Panc1 (cell line): ENCODE measurements at regions not wholly inside any gene's neighbourhood (a gene's known extent, or its start where the extent isn't known, plus 50 kb on each side); places are given as distances from the start of the nearest gene placed in this dataset.

Experiments
- POLR2AphosphoS5 ChIP-seq: IDR thresholded peaks from 2 replicates; pipeline ENCODE4 v1.6.1; 2012; ENCODE audit warnings: mild to moderate bottlenecking, low read depth, low read length, moderate library complexity
- SIN3A ChIP-seq: IDR thresholded peaks from 2 replicates; pipeline ENCODE4 v1.6.1; 2012; ENCODE audit warnings: low read depth, mild to moderate bottlenecking, low read length, moderate library complexity, borderline replicate concordance; ENCODE audit not compliant: insufficient read depth
- TCF7L2 ChIP-seq: IDR thresholded peaks from 2 replicates; pipeline ENCODE4 v1.6.1; 2011; ENCODE audit warnings: mild to moderate bottlenecking, low read depth, low read length, inconsistent platforms
- TF ChIP-seq, protein P1 (sequence below): fragments of 450-650 bp; IDR thresholded peaks from 2 replicates; pipeline ENCODE4 v1.5.1; 2017; ENCODE audit warnings: mild to moderate bottlenecking
- TF ChIP-seq, protein P2 (sequence below), 2 experiments: IDR thresholded peaks; 2 replicates each; pipeline ENCODE4 v1.6.1; 2011 to 2012; ENCODE audit warnings: low read depth in 2 of 2, control low read depth in 1 of 2, low read length in 1 of 2, mild to moderate bottlenecking in 1 of 2, moderate library complexity in 1 of 2; ENCODE audit not compliant: insufficient read depth in 1 of 2

- TF ChIP-seq, protein P1, sequence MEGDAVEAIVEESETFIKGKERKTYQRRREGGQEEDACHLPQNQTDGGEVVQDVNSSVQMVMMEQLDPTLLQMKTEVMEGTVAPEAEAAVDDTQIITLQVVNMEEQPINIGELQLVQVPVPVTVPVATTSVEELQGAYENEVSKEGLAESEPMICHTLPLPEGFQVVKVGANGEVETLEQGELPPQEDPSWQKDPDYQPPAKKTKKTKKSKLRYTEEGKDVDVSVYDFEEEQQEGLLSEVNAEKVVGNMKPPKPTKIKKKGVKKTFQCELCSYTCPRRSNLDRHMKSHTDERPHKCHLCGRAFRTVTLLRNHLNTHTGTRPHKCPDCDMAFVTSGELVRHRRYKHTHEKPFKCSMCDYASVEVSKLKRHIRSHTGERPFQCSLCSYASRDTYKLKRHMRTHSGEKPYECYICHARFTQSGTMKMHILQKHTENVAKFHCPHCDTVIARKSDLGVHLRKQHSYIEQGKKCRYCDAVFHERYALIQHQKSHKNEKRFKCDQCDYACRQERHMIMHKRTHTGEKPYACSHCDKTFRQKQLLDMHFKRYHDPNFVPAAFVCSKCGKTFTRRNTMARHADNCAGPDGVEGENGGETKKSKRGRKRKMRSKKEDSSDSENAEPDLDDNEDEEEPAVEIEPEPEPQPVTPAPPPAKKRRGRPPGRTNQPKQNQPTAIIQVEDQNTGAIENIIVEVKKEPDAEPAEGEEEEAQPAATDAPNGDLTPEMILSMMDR = no peak
- TF ChIP-seq POLR2AphosphoS5 (no peak), TCF7L2 (no peak), SIN3A (no peak)
- TF ChIP-seq, protein P2, sequence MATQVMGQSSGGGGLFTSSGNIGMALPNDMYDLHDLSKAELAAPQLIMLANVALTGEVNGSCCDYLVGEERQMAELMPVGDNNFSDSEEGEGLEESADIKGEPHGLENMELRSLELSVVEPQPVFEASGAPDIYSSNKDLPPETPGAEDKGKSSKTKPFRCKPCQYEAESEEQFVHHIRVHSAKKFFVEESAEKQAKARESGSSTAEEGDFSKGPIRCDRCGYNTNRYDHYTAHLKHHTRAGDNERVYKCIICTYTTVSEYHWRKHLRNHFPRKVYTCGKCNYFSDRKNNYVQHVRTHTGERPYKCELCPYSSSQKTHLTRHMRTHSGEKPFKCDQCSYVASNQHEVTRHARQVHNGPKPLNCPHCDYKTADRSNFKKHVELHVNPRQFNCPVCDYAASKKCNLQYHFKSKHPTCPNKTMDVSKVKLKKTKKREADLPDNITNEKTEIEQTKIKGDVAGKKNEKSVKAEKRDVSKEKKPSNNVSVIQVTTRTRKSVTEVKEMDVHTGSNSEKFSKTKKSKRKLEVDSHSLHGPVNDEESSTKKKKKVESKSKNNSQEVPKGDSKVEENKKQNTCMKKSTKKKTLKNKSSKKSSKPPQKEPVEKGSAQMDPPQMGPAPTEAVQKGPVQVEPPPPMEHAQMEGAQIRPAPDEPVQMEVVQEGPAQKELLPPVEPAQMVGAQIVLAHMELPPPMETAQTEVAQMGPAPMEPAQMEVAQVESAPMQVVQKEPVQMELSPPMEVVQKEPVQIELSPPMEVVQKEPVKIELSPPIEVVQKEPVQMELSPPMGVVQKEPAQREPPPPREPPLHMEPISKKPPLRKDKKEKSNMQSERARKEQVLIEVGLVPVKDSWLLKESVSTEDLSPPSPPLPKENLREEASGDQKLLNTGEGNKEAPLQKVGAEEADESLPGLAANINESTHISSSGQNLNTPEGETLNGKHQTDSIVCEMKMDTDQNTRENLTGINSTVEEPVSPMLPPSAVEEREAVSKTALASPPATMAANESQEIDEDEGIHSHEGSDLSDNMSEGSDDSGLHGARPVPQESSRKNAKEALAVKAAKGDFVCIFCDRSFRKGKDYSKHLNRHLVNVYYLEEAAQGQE (IDR thresholded peaks at IDR 0.05; ENCODE audit: insufficient read depth in 1 of 2, low read depth in 2 of 2, low read length in 1 of 2) = no peak
Measured at GRCh38 chr17:72208832-72209231, 88.0 kb downstream of the SOX9 start.
